CD8-positive, alpha-beta memory T cell (primary cell): ENCODE measurements at regions not wholly inside any gene's neighbourhood (a gene's known extent, or its start where the extent isn't known, plus 50 kb on each side); places are given as distances from the start of the nearest gene placed in this dataset.
"Not testable (repeated sequence)": the region's sequence is repeated elsewhere in the genome, so short reads cannot be mapped to it uniquely, and the experiment has no call there.

ENCODE experiments used
- CTCF ChIA-PET: fragments of 350-600 bp; sonication (Branson Sonifier 250); formaldehyde crosslinking; loops from one replicate; lab custom pipeline; 2021; ENCODE audit warnings: antibody characterized with exemption; lab: Charles Lee
- POLR2A ChIA-PET: fragments of 350-600 bp; sonication (Branson Sonifier 250); formaldehyde crosslinking; loops from one replicate; lab custom pipeline; 2021; ENCODE audit warnings: antibody characterized with exemption; lab: Charles Lee
- DNase-seq, 5 donors: peaks; one replicate each; pipeline versions ENCODE4 v3.0.0 to v3.0.0-alpha.2; 2020 to 2022; ENCODE audit warnings: mixed read lengths in 1 of 5
- H3K27ac ChIP-seq: one replicate; pipeline ENCODE4 v1.7.0; 2013; ENCODE audit warnings: low read depth, mild to moderate bottlenecking, low read length, moderate library complexity
- H3K27me3 ChIP-seq: 2 replicates; pipeline ENCODE4 v1.7.0; 2013; ENCODE audit warnings: low read length, mild to moderate bottlenecking; ENCODE audit not compliant: insufficient read depth, poor library complexity, severe bottlenecking
- H3K36me3 ChIP-seq: 2 replicates; pipeline ENCODE4 v1.7.0; 2013; ENCODE audit warnings: mild to moderate bottlenecking, low read length, moderate library complexity; ENCODE audit not compliant: insufficient read depth
- H3K4me1 ChIP-seq: 2 replicates; pipeline ENCODE4 v1.7.0; 2013; ENCODE audit warnings: mild to moderate bottlenecking, low read length, moderate library complexity; ENCODE audit not compliant: insufficient read depth
- H3K4me3 ChIP-seq: 2 replicates; pipeline ENCODE4 v1.7.0; 2013; ENCODE audit warnings: mild to moderate bottlenecking, low read length
- H3K9me3 ChIP-seq: 2 replicates; pipeline ENCODE4 v1.7.0; 2013; ENCODE audit warnings: mild to moderate bottlenecking, low read length
- H3K27ac Mint-ChIP-seq, 8 donors: one replicate each; pipeline ENCODE4 v1.8.0; 2020 to 2021; ENCODE audit warnings: mixed read lengths in 8 of 8, mild to moderate bottlenecking in 6 of 8, inconsistent platforms in 3 of 8, moderate library complexity in 3 of 8
- H3K27me3 Mint-ChIP-seq, 2 donors: one replicate each; pipeline ENCODE4 v1.8.0; 2020 to 2021; ENCODE audit warnings: mixed read lengths in 2 of 2, mild to moderate bottlenecking in 1 of 2, moderate library complexity in 1 of 2
- H3K36me3 Mint-ChIP-seq, 3 donors: one replicate each; pipeline ENCODE4 v1.8.0; 2020 to 2021; ENCODE audit warnings: mixed read lengths in 3 of 3, inconsistent platforms in 1 of 3, mild to moderate bottlenecking in 1 of 3
- H3K4me1 Mint-ChIP-seq, 3 donors: one replicate each; pipeline ENCODE4 v1.8.0; 2020 to 2021; ENCODE audit warnings: mixed read lengths in 3 of 3, inconsistent platforms in 1 of 3, mild to moderate bottlenecking in 1 of 3
- H3K4me3 Mint-ChIP-seq, 7 donors: one replicate each; pipeline ENCODE4 v1.8.0; 2020 to 2021; ENCODE audit warnings: mixed read lengths in 7 of 7, mild to moderate bottlenecking in 6 of 7, moderate library complexity in 4 of 7, inconsistent platforms in 2 of 7
- H3K9me3 Mint-ChIP-seq, 5 donors: one replicate each; pipeline ENCODE4 v1.8.0; 2020 to 2022; ENCODE audit warnings: mixed read lengths in 5 of 5, mild to moderate bottlenecking in 3 of 5, moderate library complexity in 2 of 5, inconsistent platforms in 1 of 5

DNA sequence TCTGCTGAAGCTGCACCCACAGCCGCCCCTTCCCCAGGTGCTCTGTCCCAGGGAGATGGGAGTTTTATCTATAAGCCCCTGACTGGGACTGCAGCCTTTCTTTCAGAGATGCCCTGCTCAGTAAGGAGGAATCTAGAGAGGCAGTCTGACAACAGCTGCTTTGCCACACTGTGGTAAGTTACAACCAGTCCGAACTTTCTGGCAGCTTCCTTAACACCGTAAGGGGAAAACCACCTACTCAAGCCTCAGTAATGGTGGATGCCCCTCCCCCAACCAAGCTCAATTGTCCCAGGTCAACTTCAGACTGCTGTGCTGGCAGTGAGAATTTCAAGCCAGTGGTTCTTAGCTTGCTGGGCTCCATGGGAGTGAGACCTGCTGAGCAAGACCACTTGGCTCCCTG lies 129.7 kb downstream of the DUSP6 start:
- peaks cover 17 to 28% (median 26%) of the 10 kb centered on the region in 3 donors for H3K4me1 Mint-ChIP-seq
- DNase-seq, H3K36me3 ChIP-seq, H3K27me3 Mint-ChIP-seq, H3K36me3 Mint-ChIP-seq, H3K27me3 ChIP-seq, H3K4me3 ChIP-seq, H3K9me3 Mint-ChIP-seq, H3K4me3 Mint-ChIP-seq, H3K27ac ChIP-seq, H3K9me3 ChIP-seq, CTCF ChIA-PET, POLR2A ChIA-PET, H3K27ac Mint-ChIP-seq: not testable (repeated sequence)
- peaks cover 14% of the 10 kb centered on the region for H3K4me1 ChIP-seq

DNA sequence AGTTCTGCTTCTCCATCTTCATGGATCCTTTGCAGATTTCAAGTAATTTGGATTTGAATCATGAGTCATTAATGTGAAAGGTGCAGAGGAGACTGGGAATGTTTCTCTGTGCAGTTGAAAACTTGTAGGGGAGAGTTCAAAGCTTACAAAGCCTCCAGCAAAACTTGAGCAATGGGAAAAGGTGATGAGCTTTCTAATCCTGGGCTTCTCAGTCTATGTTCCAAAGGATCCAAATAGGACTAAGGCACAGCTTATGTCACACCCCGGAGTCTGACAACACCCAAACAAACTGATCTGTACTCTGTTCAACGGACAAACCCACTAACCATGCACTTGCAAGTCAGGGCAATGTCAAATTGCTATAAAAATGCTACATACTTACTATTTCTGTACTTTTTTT lies 134.8 kb downstream of the DUSP6 start:
- H3K4me3 ChIP-seq: no peak overlapping the region
- ChIA-PET CTCF (no interaction called here), POLR2A (no interaction called here)
- peaks cover 4 to 6% of the 10 kb centered on the region in 2 donors for H3K27me3 Mint-ChIP-seq
- no peak overlapping the region for H3K4me3 Mint-ChIP-seq
- DNase-seq: no peak
- H3K36me3 ChIP-seq: no peaks in the 10 kb centered on the region
- peaks cover 0 to 4% (median 0%) of the 10 kb centered on the region in 3 donors for H3K36me3 Mint-ChIP-seq
- H3K9me3 Mint-ChIP-seq: no peaks in the 10 kb centered on the region
- peaks cover 0 to under 1% (median 0%) of the 10 kb centered on the region in 3 donors for H3K4me1 Mint-ChIP-seq
- no peak overlapping the region for H3K27ac ChIP-seq
- H3K27ac Mint-ChIP-seq: no peak overlapping the region
- no peaks in the 10 kb centered on the region for H3K27me3 ChIP-seq
- no peaks in the 10 kb centered on the region for H3K4me1 ChIP-seq
- no peaks in the 10 kb centered on the region for H3K9me3 ChIP-seq

DNA sequence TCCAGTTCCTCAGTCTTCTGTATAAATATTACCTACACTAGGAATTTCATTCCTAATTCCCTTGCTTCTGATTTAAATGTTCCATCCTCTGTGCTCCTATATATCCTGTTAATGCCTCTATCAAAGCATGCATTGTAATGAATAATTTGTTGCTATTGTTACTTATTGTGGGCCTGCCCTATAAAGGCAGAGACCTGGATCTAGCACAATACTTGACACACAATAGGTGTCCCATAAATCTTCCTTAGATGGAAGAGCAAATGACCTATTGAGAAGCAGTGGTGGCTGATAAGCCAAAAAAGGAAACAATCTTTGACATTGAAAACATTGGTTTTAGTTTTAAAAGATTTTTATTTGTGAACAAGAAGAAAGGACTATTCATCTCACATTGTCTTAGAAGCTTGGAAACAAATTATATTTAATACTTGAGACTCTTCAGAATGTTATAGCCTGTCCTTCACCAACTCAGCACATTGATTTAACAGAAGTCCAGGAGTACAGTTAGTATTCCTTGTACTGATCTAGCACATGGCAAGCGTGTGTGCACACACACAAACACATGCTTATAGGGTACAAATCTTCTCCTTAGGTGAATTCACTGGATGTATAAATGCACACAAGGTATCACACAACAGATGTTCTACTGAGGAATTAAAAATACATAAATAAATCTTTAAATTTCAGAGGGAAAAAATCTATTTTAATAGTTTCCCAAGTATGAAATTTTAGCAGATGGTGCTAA lies 135.9 kb downstream of the DUSP6 start:
- H3K27me3 Mint-ChIP-seq: peaks cover 4 to 6% of the 10 kb centered on the region in 2 donors
- CTCF ChIA-PET: no interaction called here
- POLR2A ChIA-PET: no interaction called here
- peaks cover 0 to 4% (median 0%) of the 10 kb centered on the region in 3 donors for H3K36me3 Mint-ChIP-seq
- no peak overlapping the region for H3K27ac Mint-ChIP-seq
- peaks cover 0 to 3% (median 0%) of the 10 kb centered on the region in 3 donors for H3K4me1 Mint-ChIP-seq
- H3K4me3 Mint-ChIP-seq: no peak overlapping the region
- Histone ChIP-seq H3K4me3 (no peak overlapping the region), H3K36me3 (no peaks in the 10 kb centered on the region), H3K9me3 (no peaks in the 10 kb centered on the region), H3K4me1 (no peaks in the 10 kb centered on the region), H3K27ac (no peak overlapping the region), H3K27me3 (no peaks in the 10 kb centered on the region)
- H3K9me3 Mint-ChIP-seq: no peaks in the 10 kb centered on the region
- no peak for DNase-seq

DNA sequence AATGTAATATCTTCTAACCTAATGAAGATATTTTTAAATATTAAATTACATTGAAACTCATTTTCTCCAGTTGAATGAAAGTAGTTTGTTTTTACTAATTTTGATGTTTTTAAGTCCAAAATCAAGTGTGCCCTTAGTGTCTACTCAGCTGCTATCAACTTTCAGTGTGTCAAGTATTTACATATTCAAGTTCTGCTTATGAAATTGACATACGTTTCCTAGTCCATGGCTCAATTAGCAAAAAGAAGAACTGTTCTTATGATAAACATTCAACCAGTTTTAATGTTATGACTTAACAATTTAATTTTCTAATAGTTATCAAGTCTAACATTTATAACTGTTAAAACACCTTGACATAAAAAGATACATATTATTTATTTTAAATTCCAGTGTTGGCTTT lies 137.1 kb downstream of the DUSP6 start:
- Histone ChIP-seq H3K9me3 (no peaks in the 10 kb centered on the region), H3K27me3 (no peaks in the 10 kb centered on the region), H3K4me1 (no peaks in the 10 kb centered on the region), H3K27ac (no peak overlapping the region), H3K36me3 (no peaks in the 10 kb centered on the region), H3K4me3 (no peak overlapping the region)
- no peak for DNase-seq
- Mint-ChIP-seq H3K27ac (no peak overlapping the region), H3K9me3 (no peaks in the 10 kb centered on the region), H3K4me1 (peaks cover 0 to 3% (median 0%) of the 10 kb centered on the region in 3 donors), H3K27me3 (peaks cover 3 to 7% of the 10 kb centered on the region in 2 donors), H3K36me3 (peaks cover 0 to 3% (median 0%) of the 10 kb centered on the region in 3 donors), H3K4me3 (no peak overlapping the region)
- CTCF ChIA-PET: no interaction called here
- POLR2A ChIA-PET: no interaction called here

DNA sequence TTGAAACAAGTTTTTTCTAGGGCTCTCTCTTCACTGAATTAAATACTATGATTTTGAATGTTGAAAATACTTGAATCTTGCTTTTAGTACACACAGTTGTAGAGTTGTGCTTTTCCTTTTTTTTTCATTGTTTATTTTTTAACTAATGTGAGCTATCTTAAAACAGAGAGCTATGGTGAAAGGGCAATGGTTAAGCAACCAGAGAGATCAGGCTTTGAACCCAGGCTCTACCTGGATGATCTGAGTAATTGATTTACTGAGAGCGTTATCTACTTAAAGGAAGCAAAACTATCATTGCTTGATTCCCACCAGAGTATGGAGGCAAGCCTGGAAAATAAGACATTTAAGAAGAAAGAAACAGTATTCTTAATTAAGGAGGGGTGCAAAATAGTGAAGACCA lies 138.6 kb downstream of the DUSP6 start:
- no peak overlapping the region for H3K4me3 Mint-ChIP-seq
- Histone ChIP-seq H3K36me3 (no peaks in the 10 kb centered on the region), H3K9me3 (no peaks in the 10 kb centered on the region), H3K4me3 (no peak overlapping the region), H3K4me1 (no peaks in the 10 kb centered on the region), H3K27ac (no peak overlapping the region), H3K27me3 (no peaks in the 10 kb centered on the region)
- no peaks in the 10 kb centered on the region for H3K9me3 Mint-ChIP-seq
- H3K27ac Mint-ChIP-seq: no peak overlapping the region
- H3K27me3 Mint-ChIP-seq: peaks cover 0 to 5% of the 10 kb centered on the region in 2 donors
- DNase-seq: no peak
- ChIA-PET CTCF (no interaction called here), POLR2A (no interaction called here)
- peaks cover 0 to 3% (median 0%) of the 10 kb centered on the region in 3 donors for H3K4me1 Mint-ChIP-seq
- no peaks in the 10 kb centered on the region for H3K36me3 Mint-ChIP-seq

DNA sequence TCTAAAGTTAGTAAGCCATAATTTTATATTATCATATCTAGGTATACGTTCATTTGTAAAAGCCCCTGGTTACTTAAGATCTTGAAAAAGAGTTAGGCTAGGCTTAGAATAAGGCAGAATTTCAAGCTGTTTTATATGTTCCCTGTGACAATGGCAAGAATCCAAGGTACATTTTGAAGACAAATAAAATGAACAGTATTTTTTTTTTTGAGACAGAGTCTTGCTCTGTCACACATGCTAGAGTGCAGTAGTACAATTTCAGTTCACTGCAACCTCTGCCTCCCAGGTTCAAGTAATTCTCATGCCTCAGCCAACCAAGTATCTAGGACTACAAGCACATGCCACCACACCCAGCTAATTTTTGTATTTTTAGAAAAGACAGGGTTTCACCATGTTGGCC lies 139.2 kb downstream of the DUSP6 start:
- no peaks in the 10 kb centered on the region for H3K36me3 ChIP-seq
- H3K4me1 ChIP-seq: no peaks in the 10 kb centered on the region
- no peak overlapping the region for H3K27ac ChIP-seq
- no peaks in the 10 kb centered on the region for H3K9me3 Mint-ChIP-seq
- H3K9me3 ChIP-seq: no peaks in the 10 kb centered on the region
- no peaks in the 10 kb centered on the region for H3K36me3 Mint-ChIP-seq
- no peaks in the 10 kb centered on the region for H3K27me3 ChIP-seq
- no peak overlapping the region for H3K4me3 Mint-ChIP-seq
- peaks cover 0 to 5% of the 10 kb centered on the region in 2 donors for H3K27me3 Mint-ChIP-seq
- DNase-seq: no peak
- no peak overlapping the region for H3K27ac Mint-ChIP-seq
- ChIA-PET POLR2A (no interaction called here), CTCF (no interaction called here)
- no peak overlapping the region for H3K4me3 ChIP-seq
- peaks cover 0 to 3% (median 0%) of the 10 kb centered on the region in 3 donors for H3K4me1 Mint-ChIP-seq

DNA sequence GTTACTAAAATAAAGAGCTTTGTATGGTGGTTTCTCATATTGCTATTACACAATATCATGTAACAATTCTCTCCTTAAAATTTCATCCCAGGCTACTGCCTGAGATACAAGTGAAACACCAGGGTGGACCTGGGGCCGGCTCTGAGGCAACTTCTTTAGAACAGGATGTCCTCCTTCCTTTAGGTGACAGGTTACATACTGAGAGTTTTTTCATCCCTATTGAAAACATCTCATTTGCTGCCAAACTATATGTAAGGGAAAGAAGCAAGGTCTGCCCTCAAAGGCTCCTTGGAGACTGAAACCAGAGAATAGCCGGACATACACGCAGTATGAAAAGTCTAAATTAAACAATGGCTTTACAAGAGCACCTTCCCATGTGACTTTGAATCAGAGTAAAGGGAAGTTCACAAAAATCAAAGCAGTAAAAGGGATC lies 139.9 kb downstream of the DUSP6 start:
- Histone ChIP-seq H3K4me1 (no peaks in the 10 kb centered on the region), H3K27me3 (no peaks in the 10 kb centered on the region), H3K27ac (no peak overlapping the region), H3K36me3 (no peaks in the 10 kb centered on the region), H3K9me3 (no peaks in the 10 kb centered on the region), H3K4me3 (no peak overlapping the region)
- peaks cover 4 to 5% of the 10 kb centered on the region in 2 donors for H3K27me3 Mint-ChIP-seq
- H3K27ac Mint-ChIP-seq: peak overlapping the region in 1 of 8 donors; percentile 3
- no peak overlapping the region for H3K4me3 Mint-ChIP-seq
- CTCF ChIA-PET: no interaction called here
- no peak for DNase-seq
- POLR2A ChIA-PET: no interaction called here
- H3K4me1 Mint-ChIP-seq: peaks cover 0 to 3% (median 0%) of the 10 kb centered on the region in 3 donors
- H3K36me3 Mint-ChIP-seq: no peaks in the 10 kb centered on the region
- H3K9me3 Mint-ChIP-seq: no peaks in the 10 kb centered on the region

DNA sequence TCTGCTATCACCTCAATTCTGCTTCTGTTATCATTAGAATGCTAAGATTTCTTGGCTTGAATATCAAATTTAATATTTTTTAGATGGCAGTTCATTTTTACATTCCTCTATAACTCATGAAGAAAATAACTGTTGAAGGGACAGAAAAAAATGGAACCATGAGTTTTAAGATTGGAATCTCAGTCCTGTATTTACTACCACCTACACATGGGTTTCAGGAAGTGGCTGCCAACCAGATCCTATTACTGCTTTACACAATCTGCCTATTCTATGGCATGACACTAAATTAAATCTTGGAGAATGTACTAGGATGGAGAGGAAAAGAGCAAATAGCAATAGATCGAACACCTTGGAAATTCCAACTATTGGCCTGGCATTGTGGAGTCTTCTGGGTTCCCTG lies 140.8 kb downstream of the DUSP6 start:
- ChIA-PET CTCF (no interaction called here), POLR2A (no interaction called here)
- DNase-seq: no peak
- Mint-ChIP-seq H3K27me3 (peaks cover 4 to 5% of the 10 kb centered on the region in 2 donors), H3K9me3 (no peaks in the 10 kb centered on the region), H3K36me3 (no peaks in the 10 kb centered on the region), H3K4me1 (peaks cover under 1 to 6% (median 4%) of the 10 kb centered on the region in 3 donors), H3K4me3 (no peak overlapping the region), H3K27ac (no peak overlapping the region)
- H3K27me3 ChIP-seq: no peaks in the 10 kb centered on the region
- no peak overlapping the region for H3K27ac ChIP-seq
- H3K9me3 ChIP-seq: no peaks in the 10 kb centered on the region
- H3K4me3 ChIP-seq: no peak overlapping the region
- H3K36me3 ChIP-seq: no peaks in the 10 kb centered on the region
- H3K4me1 ChIP-seq: no peaks in the 10 kb centered on the region
